DMS 273 (cell line): ENCODE measurements at regions not wholly inside any gene's neighbourhood (a gene's known extent, or its start where the extent isn't known, plus 50 kb on each side); places are given as distances from the start of the nearest gene placed in this dataset.
"Not testable (repeated sequence)": the region's sequence is repeated elsewhere in the genome, so short reads cannot be mapped to it uniquely, and the experiment has no call there.

Source experiments
- DNase-seq: peaks from one replicate; lab custom pipeline; 2025; ENCODE audit not compliant: unreplicated experiment; lab: John Stamatoyannopoulos, UW

GRCh38 chr2:106261871-106262321 is 67.8 kb upstream of the UXS1 start:
- DNase-seq = no peak

GRCh38 chr2:106258859-106259258 is 64.8 kb upstream of the UXS1 start:
- DNase-seq = not testable (repeated sequence)

- DNase-seq = no peak
Measured at GRCh38 chr2:106257830-106258229, 63.7 kb upstream of the UXS1 start.

- DNase-seq = no peak
Measured at GRCh38 chr2:106257135-106257534, 63.0 kb upstream of the UXS1 start.

GRCh38 chr2:106249157-106249828 is 55.2 kb upstream of the UXS1 start:
- not testable (repeated sequence) for DNase-seq

DNA sequence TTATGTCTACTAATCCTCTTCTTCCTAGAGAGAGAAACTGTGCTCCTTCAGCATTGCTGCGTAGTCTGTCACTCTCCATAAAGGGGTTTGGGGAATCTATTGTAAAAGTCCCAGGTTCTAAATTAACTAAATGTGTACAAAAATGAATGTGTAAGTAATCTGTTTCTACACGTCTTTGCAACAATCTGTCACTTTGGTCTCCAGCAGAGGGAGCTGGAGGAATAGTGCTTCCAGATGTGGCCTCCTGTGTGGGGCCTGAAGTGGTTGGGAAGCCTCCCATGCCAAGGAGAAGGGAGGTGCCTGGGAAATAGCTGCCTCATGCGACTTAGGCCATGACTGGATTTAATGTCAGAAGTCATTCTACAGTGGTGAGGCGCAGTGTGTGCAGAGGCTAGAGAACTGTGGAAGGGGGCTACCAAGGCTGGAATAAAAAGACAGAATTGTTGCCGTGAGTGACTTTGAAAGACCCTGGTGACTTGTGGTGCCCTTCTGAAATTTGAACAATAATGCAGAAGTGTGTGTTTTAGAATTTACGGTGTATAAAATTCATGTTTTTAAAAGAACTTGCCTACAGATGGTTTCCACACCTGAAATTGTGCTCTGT is 54.5 kb upstream of the UXS1 start:
- DNase-seq = peak; percentile 42
